Muscle of back (tissue), 3 donors: ENCODE measurements at regions not wholly inside any gene's neighbourhood (a gene's known extent, or its start where the extent isn't known, plus 50 kb on each side); places are given as distances from the start of the nearest gene placed in this dataset.
"Not testable (repeated sequence)": the region's sequence is repeated elsewhere in the genome, so short reads cannot be mapped to it uniquely, and the experiment has no call there.

Source experiments
- DNase-seq, 3 donors: peaks; one replicate each; pipeline versions ENCODE4 v3.0.0 to v3.0.0-alpha.2; 2013

DNA sequence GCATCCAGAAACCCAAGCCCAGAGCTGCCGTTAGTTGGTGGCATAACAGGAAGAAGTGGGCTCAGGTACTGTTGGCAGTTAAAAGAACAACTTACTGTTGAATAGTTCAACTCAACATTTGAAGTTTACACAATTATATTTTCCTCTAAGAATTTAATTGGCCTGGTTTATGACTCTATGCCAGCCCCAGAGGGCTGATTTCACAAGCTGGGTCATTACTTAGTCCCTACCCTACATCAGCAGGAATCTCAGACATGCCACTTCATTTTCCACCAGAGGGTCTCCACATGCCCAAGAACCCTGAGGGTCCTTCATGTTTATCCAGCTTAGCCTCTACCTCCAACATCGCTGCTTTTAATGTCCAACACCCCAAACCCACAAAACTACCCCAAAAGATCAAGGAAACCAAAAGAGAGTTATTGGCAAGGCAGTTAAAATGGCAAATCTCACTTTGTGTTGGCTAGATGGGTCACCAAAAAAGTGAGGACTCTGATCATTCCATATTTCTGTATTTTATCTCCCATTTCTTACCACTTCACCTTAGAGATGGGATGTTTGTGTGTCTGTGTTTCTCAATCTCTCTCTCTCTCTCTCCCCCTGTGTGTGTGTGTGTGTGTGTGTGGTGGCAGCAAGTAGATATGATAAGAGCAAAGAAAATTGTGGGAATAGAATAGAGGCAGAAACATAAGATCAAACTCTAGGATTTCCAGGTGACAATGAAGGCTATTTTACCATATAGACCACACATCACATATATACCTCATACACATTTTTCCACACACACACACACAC lies 112.5 kb upstream of the TBX18 start:
- DNase-seq: no peak

- DNase-seq: no peak
Measured at GRCh38 chr6:84872996-84873723, 108.8 kb upstream of the TBX18 start.

GRCh38 chr6:84871925-84872324 lies 107.5 kb upstream of the TBX18 start:
- DNase-seq: no peak

DNA sequence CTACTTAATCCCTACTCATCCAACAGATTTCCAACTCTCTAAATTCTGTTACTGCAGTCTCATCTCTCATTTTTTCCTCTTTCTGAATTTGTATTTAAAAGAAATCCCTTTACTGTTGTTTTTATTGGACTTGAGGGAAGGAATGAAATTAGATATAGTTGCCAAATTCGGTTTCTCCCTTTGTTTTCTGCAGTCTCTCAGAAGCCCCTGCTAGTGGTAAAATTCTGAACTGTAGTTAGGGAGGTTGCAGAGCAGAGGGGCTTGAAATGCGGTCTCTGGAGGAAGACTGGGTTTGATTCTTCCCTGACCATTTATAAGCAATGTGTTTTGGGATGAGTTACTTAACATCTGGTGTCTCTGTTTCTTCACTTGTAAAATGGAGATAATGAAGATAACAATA lies 106.3 kb upstream of the TBX18 start:
- no peak for DNase-seq

DNA sequence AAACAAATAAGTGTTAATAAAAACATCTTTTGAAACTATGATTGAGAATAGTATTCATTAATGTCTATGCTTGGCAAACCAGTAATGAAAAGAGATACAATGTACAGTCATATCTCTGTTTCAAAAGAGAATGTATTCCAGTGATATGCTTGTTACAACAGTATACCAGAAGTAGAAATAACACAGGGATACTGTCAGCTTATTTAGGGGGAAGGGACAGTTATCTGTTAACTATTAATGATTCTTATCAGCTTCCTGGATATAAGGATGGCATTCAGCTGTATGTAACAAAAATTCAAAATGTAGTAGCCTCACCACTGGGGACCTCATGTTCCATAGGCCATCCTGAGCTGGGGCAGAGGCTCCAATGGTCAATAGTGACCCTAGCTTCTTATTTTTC lies 103.8 kb upstream of the TBX18 start:
- DNase-seq: no peak

DNA sequence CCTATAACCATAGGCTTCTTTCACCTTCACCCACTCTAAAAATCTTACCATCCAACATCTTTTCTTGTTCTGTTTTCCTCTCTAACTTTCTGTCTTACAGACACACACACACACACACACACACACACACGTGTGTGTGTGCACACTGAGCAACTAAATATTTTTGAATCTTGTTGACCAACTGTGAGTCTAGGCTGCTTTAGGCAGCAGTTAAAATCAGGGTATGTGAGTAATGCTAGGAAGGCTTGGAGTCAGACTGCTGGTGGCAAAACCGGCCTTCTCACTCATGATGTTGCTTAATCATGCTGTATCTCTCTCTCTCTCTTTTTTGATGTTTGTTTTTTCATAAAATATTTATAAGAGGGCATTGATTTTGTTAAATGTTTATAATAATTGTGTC lies 103.1 kb upstream of the TBX18 start:
- DNase-seq: no peak

DNA sequence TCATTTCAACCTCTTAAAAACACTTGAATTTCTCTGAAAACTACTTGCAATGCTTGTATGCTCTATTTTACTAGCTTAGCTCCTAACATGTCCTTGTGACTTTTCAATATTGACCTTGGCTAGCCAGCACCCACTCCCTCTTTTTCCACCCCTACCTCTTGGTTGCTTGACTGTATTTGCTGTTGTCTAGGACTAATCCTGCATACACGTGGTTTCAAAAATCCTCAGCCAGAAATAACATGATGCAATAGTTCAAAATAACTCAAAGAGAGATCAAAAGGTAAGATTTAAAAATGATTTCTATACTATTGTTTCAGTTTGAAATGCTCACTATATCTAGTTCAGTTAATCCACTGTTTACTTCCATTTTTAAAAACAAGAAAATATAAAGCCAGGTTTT lies 102.3 kb upstream of the TBX18 start:
- DNase-seq: no peak

DNA sequence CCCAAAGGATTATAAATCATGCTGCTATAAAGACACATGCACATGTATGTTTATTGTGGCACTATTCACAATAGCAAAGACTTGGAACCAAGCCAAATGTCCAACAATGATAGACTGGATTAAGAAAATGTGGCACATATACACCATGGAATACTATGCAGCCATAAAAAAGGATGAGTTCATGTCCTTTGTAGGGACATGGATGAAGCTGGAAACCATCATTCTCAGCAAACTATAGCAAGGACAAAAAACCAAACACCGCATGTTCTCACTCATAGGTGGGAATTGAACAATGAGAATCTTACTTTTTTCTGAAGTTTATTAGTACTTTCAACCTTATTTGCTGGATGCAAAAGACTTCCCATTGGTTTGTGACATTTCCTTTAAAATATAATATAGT lies 101.0 kb upstream of the TBX18 start:
- DNase-seq: not testable (repeated sequence)

- DNase-seq: no peak
Measured at GRCh38 chr6:84862843-84863242, 98.4 kb upstream of the TBX18 start.

DNA sequence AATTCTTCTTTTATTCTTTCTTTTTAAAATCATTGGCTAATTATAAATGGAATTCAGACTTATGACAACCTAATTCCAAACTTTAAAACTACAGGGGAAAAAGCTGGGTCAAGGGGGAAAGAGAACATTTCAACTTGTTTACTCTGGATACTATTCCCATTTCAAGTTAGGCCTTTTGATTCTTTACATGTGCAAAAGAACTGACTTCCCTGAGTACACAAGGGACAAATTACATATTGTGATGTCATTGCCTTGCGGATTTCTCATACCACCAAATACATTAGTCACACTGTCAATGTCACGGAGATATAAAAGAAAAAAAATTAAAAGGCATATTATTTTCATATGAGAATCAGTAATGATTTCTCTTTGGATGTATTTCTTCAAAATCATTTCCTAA lies 96.5 kb upstream of the TBX18 start:
- peak in 2 of 3 donors; percentile 20 to 51 for DNase-seq

GRCh38 chr6:84860509-84860908 lies 96.1 kb upstream of the TBX18 start:
- peak in 2 of 3 donors; percentile 36 to 64 for DNase-seq

GRCh38 chr6:84854811-84855400 lies 90.5 kb upstream of the TBX18 start:
- DNase-seq: no peak

DNA sequence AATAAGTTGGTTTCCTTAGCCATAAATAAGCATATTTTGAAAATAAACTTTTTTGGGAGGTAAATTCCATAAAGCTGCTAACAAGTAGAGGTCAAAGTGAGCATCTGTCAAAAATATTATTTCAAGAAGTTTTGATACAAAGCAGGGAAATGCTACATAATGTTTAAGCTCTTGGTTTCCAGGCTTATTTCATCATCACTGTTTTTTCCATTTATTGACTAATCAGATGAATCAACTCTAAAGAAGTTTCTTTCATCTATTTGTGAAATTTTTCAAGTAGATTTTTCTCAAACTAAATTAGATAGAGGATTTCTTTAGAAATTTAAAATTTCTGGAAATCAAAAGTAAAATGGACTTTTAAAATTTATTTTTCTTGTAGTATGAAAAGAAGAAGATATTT lies 89.5 kb upstream of the TBX18 start:
- peak in 1 of 3 donors; percentile 45 for DNase-seq

DNA sequence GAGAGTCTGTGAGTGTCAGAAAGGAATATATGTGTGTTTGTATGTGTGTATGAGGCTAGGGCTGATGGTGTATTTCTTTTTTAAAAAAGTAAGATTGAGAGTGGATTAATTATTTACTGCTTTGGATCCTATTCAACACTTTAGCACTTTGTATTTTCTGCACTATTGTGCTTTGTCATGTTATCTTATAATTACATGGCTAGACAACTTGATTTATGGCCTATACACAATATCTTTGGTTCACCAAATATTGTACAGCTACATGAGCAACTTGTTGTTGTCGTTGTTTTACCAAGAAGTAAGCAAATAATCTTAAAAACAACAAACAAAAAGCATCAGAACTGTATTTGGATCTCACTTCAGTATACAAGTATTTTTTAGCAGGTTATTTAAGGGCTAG lies 84.6 kb upstream of the TBX18 start:
- DNase-seq: no peak

GRCh38 chr6:84847390-84848160 lies 83.2 kb upstream of the TBX18 start:
- peak in 2 of 3 donors; percentile 23 to 46 for DNase-seq

- DNase-seq: peak in 1 of 3 donors; percentile 55
Measured at GRCh38 chr6:84842525-84843166, 78.2 kb upstream of the TBX18 start.

DNA sequence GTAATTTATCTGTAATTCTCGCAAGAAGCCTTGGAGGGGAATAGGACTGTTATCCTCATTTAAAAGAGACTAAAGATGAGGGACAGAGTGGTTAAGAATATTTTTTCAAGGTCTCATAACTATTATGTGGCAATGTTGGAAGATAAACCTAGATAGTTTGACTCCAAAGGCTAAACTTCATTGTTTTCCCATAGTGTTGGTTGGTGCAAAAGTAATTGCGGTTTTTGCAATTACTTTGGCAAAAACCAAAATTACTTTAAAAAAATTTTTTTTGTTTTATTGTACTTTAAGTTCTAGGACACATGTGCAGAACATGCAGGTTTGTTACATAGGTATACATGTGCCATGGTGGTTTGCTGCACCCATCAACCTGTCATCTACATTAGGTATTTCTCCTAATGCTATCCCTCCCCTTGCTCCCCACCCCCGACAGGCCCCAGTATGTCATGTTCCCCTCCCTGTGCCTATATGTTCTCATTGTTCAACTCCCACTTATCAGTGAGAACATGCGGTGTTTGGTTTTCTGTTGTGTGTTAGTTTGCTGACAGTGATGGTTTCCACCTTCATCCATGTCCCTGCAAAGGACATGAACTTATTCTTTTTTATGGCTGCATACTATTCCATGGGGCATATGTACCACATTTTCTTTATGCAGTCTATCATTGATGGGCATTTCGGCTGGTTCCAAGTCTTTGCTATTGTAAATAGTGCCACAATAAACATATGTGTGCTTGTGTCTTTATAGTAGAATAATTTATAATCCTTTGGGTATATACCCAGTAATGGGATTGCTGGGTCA lies 72.9 kb upstream of the TBX18 start:
- not testable (repeated sequence) for DNase-seq

GRCh38 chr6:84836366-84836765 lies 72.0 kb upstream of the TBX18 start:
- no peak for DNase-seq

GRCh38 chr6:84835340-84835739 lies 70.9 kb upstream of the TBX18 start:
- no peak for DNase-seq

- not testable (repeated sequence) for DNase-seq
Measured at GRCh38 chr6:84831924-84832323, 67.5 kb upstream of the TBX18 start.

DNA sequence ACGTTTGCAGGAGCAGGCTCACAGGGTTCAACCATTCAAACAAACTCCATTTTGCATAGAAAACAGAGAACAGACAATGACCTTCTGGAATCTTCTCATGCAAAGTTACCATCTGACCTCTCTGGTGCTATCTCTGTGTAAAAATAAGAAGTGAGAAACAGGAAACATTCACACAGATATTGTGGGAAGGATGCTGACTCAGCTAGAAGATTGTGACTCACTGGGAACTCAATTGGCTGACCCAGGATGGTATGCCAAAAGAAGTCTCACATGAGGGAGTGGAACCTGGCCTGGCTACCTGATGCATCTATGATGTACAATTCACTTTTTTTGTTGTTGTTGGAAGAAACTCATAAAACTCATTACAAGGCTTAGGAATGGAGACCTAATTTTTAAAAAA lies 61.1 kb upstream of the TBX18 start:
- peak in 1 of 3 donors; percentile 17 for DNase-seq
